Fibroblast of skin of right biceps (primary cell): ENCODE measurements at regions not wholly inside any gene's neighbourhood (a gene's known extent, or its start where the extent isn't known, plus 50 kb on each side); places are given as distances from the start of the nearest gene placed in this dataset.
A peak's percentile ranks its signal among the peaks of the same experiment; 100 is the strongest.

Source experiments
- DNase-seq: peaks from one replicate; pipeline ENCODE4 v3.0.0-alpha.2; 2013

GRCh38 chr6:142683714-142684141 lies 261.2 kb downstream of the HIVEP2 start:
- no peak for DNase-seq

- DNase-seq = no peak
These were observed 260.6 kb downstream of the HIVEP2 start for GRCh38 chr6:142684371-142684770.

- DNase-seq = no peak
These were observed 259.0 kb downstream of the HIVEP2 start for GRCh38 chr6:142685852-142686506.

- no peak for DNase-seq
These were observed 258.5 kb downstream of the HIVEP2 start for GRCh38 chr6:142686507-142686887.

- DNase-seq = peak; percentile 97
These were observed 252.0 kb downstream of the HIVEP2 start for GRCh38 chr6:142692942-142693341.

GRCh38 chr6:142693441-142693840 lies 251.5 kb downstream of the HIVEP2 start:
- DNase-seq = peak; percentile 67

- DNase-seq = peak; percentile 69
These were observed 250.9 kb downstream of the HIVEP2 start for GRCh38 chr6:142694054-142694453.

GRCh38 chr6:142695016-142695415 lies 250.0 kb downstream of the HIVEP2 start:
- DNase-seq = no peak

GRCh38 chr6:142696123-142697000 lies 248.6 kb downstream of the HIVEP2 start:
- DNase-seq = no peak

- no peak for DNase-seq
These were observed 248.0 kb downstream of the HIVEP2 start for GRCh38 chr6:142697001-142697335.

- no peak for DNase-seq
These were observed 247.1 kb downstream of the HIVEP2 start for GRCh38 chr6:142697922-142698321.

GRCh38 chr6:142698751-142699150 lies 246.2 kb downstream of the HIVEP2 start:
- DNase-seq = no peak

- DNase-seq = no peak
These were observed 245.6 kb downstream of the HIVEP2 start for GRCh38 chr6:142699391-142699790.

GRCh38 chr6:142700032-142700431 lies 244.9 kb downstream of the HIVEP2 start:
- DNase-seq = no peak

GRCh38 chr6:142700671-142701312 lies 244.2 kb downstream of the HIVEP2 start:
- no peak for DNase-seq
